Nephron (organoid): ENCODE measurements at regions not wholly inside any gene's neighbourhood (a gene's known extent, or its start where the extent isn't known, plus 50 kb on each side); places are given as distances from the start of the nearest gene placed in this dataset.
A peak's percentile ranks its signal among the peaks of the same experiment; 100 is the strongest.
"Not testable (repeated sequence)": the region's sequence is repeated elsewhere in the genome, so short reads cannot be mapped to it uniquely, and the experiment has no call there.

Experiments used
- H3K27ac Mint-ChIP-seq, 3 experiments: 2 replicates each; pipeline ENCODE4 v1.8.0; 2020; ENCODE audit warnings: mixed read lengths in 3 of 3, mild to moderate bottlenecking in 2 of 3, moderate library complexity in 1 of 3
- H3K27me3 Mint-ChIP-seq: 2 replicates; pipeline ENCODE4 v1.8.0; 2021; ENCODE audit warnings: low read depth, mild to moderate bottlenecking, moderate library complexity, mixed read lengths
- H3K36me3 Mint-ChIP-seq: 2 replicates; pipeline ENCODE4 v1.8.0; 2020; ENCODE audit warnings: low read depth, mixed read lengths
- H3K4me1 Mint-ChIP-seq: 2 replicates; pipeline ENCODE4 v1.8.0; 2020; ENCODE audit warnings: mixed read lengths
- H3K4me3 Mint-ChIP-seq, 3 experiments: 2 replicates each; pipeline ENCODE4 v1.8.0; 2020; ENCODE audit warnings: mild to moderate bottlenecking in 3 of 3, mixed read lengths in 3 of 3, moderate library complexity in 2 of 3
- H3K9me3 Mint-ChIP-seq: 2 replicates; pipeline ENCODE4 v1.8.0; 2020; ENCODE audit warnings: mixed read lengths
- CTCF ChIP-seq, 3 experiments: fragments of 200-600 bp; sonication (generic); IDR thresholded peaks; one replicate each; pipeline ENCODE4 v1.5.0; 2021; ENCODE audit warnings: antibody characterized with exemption in 3 of 3; ENCODE audit not compliant: unreplicated experiment in 3 of 3

GRCh38 chr16:22436823-22437652 lies 62.6 kb upstream of the CDR2 start:
- H3K36me3 Mint-ChIP-seq, H3K27me3 Mint-ChIP-seq, H3K4me1 Mint-ChIP-seq, H3K9me3 Mint-ChIP-seq: not testable (repeated sequence)
- Mint-ChIP-seq H3K27ac (peak overlapping the region; percentile 98 to 100 (median 99)), H3K4me3 (peak overlapping the region; percentile 98 to 99 (median 98))

GRCh38 chr16:22436326-22436822 lies 62.0 kb upstream of the CDR2 start:
- not testable (repeated sequence) for H3K27me3 Mint-ChIP-seq, H3K9me3 Mint-ChIP-seq, H3K36me3 Mint-ChIP-seq, H3K4me1 Mint-ChIP-seq
- Mint-ChIP-seq H3K27ac (peak overlapping the region; percentile 98 to 100 (median 99)), H3K4me3 (peak overlapping the region; percentile 98 to 99 (median 98))

GRCh38 chr16:22431314-22431713 lies 56.9 kb upstream of the CDR2 start:
- not testable (repeated sequence) for H3K27ac Mint-ChIP-seq, H3K4me3 Mint-ChIP-seq, H3K4me1 Mint-ChIP-seq, H3K27me3 Mint-ChIP-seq, H3K9me3 Mint-ChIP-seq
- peaks cover 15% of the 10 kb centered on the region for H3K36me3 Mint-ChIP-seq

DNA sequence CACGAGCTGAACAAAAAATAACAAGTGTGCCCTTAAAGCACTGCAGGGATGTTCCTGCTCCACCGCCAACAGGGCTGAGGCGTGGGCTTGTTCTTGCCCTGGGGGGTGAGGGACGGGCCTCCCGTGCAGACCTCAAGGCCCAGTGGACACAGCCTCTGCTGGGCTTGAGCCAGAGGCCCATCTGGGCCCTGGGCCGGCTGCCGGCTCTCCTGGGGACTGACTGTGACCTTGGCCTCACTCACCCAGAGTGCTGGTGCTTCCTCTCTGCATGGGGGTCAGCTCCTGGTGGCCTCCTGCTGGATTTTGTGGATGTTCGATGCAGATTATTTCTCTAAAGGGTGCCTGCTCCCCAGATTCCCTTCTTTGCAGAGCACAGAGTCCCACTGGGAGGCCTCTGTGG lies 54.2 kb upstream of the CDR2 start:
- H3K36me3 Mint-ChIP-seq = peaks cover 27% of the 10 kb centered on the region

GRCh38 chr16:22427556-22427955 lies 53.1 kb upstream of the CDR2 start:
- no peak for TF ChIP-seq CTCF (IDR thresholded peaks at IDR 0.05; ENCODE audit: unreplicated experiment in 3 of 3)
- H3K4me3 Mint-ChIP-seq = no peak overlapping the region
- peaks cover 32% of the 10 kb centered on the region for H3K36me3 Mint-ChIP-seq
- peaks cover 6% of the 10 kb centered on the region for H3K4me1 Mint-ChIP-seq
- H3K9me3 Mint-ChIP-seq = no peaks in the 10 kb centered on the region
- H3K27ac Mint-ChIP-seq = no peak overlapping the region
- peaks cover 3% of the 10 kb centered on the region for H3K27me3 Mint-ChIP-seq

More for the DNA sequence above, 54.2 kb upstream of the CDR2 start:
- H3K27me3 Mint-ChIP-seq = peaks cover 2% of the 10 kb centered on the region
- H3K9me3 Mint-ChIP-seq = no peaks in the 10 kb centered on the region
- no peak for TF ChIP-seq CTCF (IDR thresholded peaks at IDR 0.05; ENCODE audit: unreplicated experiment in 3 of 3)
- peaks cover 6% of the 10 kb centered on the region for H3K4me1 Mint-ChIP-seq
- H3K27ac Mint-ChIP-seq = no peak overlapping the region
- no peak overlapping the region for H3K4me3 Mint-ChIP-seq

DNA sequence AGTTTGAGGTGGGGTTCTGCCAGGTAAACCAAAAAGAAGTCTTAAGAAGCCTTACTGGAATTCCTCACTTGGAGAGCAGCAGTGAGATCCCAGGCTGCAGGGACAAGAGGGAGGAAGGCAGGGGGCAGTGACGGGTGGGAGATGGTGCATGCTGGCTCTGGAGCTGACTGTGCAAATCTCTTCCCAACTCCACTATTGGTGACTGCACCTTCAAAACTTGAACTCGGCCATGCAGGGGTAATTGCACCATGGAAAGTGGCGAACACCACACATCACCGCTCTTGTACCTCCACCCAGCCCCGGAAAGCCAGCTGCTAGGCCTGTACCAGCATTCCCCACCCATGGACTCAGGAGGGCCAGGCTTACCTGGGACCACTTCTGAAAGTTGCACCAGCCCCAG lies 51.4 kb upstream of the CDR2 start:
- no peak overlapping the region for H3K4me3 Mint-ChIP-seq
- no peaks in the 10 kb centered on the region for H3K9me3 Mint-ChIP-seq
- H3K4me1 Mint-ChIP-seq = peaks cover 6% of the 10 kb centered on the region
- peaks cover 3% of the 10 kb centered on the region for H3K27me3 Mint-ChIP-seq
- no peak for TF ChIP-seq CTCF (IDR thresholded peaks at IDR 0.05; ENCODE audit: unreplicated experiment in 3 of 3)
- H3K36me3 Mint-ChIP-seq = peaks cover 36% of the 10 kb centered on the region
- H3K27ac Mint-ChIP-seq = no peak overlapping the region

GRCh38 chr16:22425036-22425801 lies 50.8 kb upstream of the CDR2 start:
- Mint-ChIP-seq H3K9me3 (no peaks in the 10 kb centered on the region), H3K27me3 (peaks cover 3% of the 10 kb centered on the region), H3K27ac (peak overlapping the region; percentile 8 to 67 (median 62)), H3K4me3 (no peak overlapping the region), H3K4me1 (peaks cover 6% of the 10 kb centered on the region), H3K36me3 (peaks cover 37% of the 10 kb centered on the region)
- TF ChIP-seq CTCF (IDR thresholded peaks at IDR 0.05; ENCODE audit: unreplicated experiment in 3 of 3) = no peak
